Stimulated activated naive CD4-positive, alpha-beta T cell (primary cell): ENCODE measurements at regions not wholly inside any gene's neighbourhood (a gene's known extent, or its start where the extent isn't known, plus 50 kb on each side); places are given as distances from the start of the nearest gene placed in this dataset.

Experiments used
- DNase-seq, 6 experiments: peaks; one replicate each; lab custom pipeline; 2025; lab: John Stamatoyannopoulos, UW

GRCh38 chr14:101330416-101331140 is 230.7 kb upstream of the DIO3 start:
- DNase-seq = no peak

GRCh38 chr14:101331141-101331525 is 230.2 kb upstream of the DIO3 start:
- DNase-seq = no peak

GRCh38 chr14:101331661-101332169 is 229.6 kb upstream of the DIO3 start:
- DNase-seq = no peak

- no peak for DNase-seq
Measured at GRCh38 chr14:101332281-101332680, 229.0 kb upstream of the DIO3 start.

- DNase-seq = no peak
Measured at GRCh38 chr14:101333335-101334280, 227.7 kb upstream of the DIO3 start.

- DNase-seq = no peak
Measured at GRCh38 chr14:101334656-101335055, 226.6 kb upstream of the DIO3 start.

- no peak for DNase-seq
Measured at GRCh38 chr14:101335061-101335661, 226.1 kb upstream of the DIO3 start.

GRCh38 chr14:101336183-101336582 is 225.1 kb upstream of the DIO3 start:
- DNase-seq = no peak

GRCh38 chr14:101337053-101337452 is 224.2 kb upstream of the DIO3 start:
- no peak for DNase-seq

GRCh38 chr14:101340556-101340955 is 220.7 kb upstream of the DIO3 start:
- no peak for DNase-seq

- no peak for DNase-seq
Measured at GRCh38 chr14:101347893-101348777, 213.2 kb upstream of the DIO3 start.

GRCh38 chr14:101349108-101349507 is 212.2 kb upstream of the DIO3 start:
- DNase-seq = no peak

GRCh38 chr14:101350021-101350420 is 211.3 kb upstream of the DIO3 start:
- DNase-seq = no peak

GRCh38 chr14:101350691-101351090 is 210.6 kb upstream of the DIO3 start:
- no peak for DNase-seq

- no peak for DNase-seq
Measured at GRCh38 chr14:101351146-101351545, 210.1 kb upstream of the DIO3 start.

GRCh38 chr14:101351769-101352168 is 209.5 kb upstream of the DIO3 start:
- no peak for DNase-seq

GRCh38 chr14:101352567-101352966 is 208.7 kb upstream of the DIO3 start:
- DNase-seq = no peak

- no peak for DNase-seq
Measured at GRCh38 chr14:101353422-101353821, 207.9 kb upstream of the DIO3 start.

GRCh38 chr14:101354726-101355125 is 206.6 kb upstream of the DIO3 start:
- no peak for DNase-seq

- no peak for DNase-seq
Measured at GRCh38 chr14:101355284-101355683, 206.0 kb upstream of the DIO3 start.

GRCh38 chr14:101357038-101357437 is 204.3 kb upstream of the DIO3 start:
- DNase-seq = no peak
